Breast epithelium (tissue), 4 donors: ENCODE measurements at regions not wholly inside any gene's neighbourhood (a gene's known extent, or its start where the extent isn't known, plus 50 kb on each side); places are given as distances from the start of the nearest gene placed in this dataset.
A peak's percentile ranks its signal among the peaks of the same experiment; 100 is the strongest.
"Not testable (repeated sequence)": the region's sequence is repeated elsewhere in the genome, so short reads cannot be mapped to it uniquely, and the experiment has no call there.

Experiments used
- DNase-seq, 2 donors: peaks; one replicate each; pipeline ENCODE4 v3.0.0-alpha.2; 2019; ENCODE audit warnings: low spot score in 2 of 2
- H3K27ac ChIP-seq, 2 donors: fragments of 200-600 bp; sonication (generic) in 1 of 2; one replicate each; pipeline ENCODE4 v1.5.1; 2016 to 2019; ENCODE audit warnings: mild to moderate bottlenecking in 1 of 2
- H3K27me3 ChIP-seq, 2 donors: fragments of 200-600 bp; sonication (generic) in 1 of 2; one replicate each; pipeline versions ENCODE4 v1.5.1 to v1.6.0; 2017 to 2019; ENCODE audit warnings: control low read depth in 1 of 2, mild to moderate bottlenecking in 1 of 2
- H3K36me3 ChIP-seq: fragments of 200-600 bp; one replicate; pipeline ENCODE4 v1.5.1; 2019
- H3K4me1 ChIP-seq, 2 donors: fragments of 200-600 bp; sonication (generic); one replicate each; pipeline ENCODE4 v1.5.1; 2016 to 2019; ENCODE audit warnings: control low read depth in 1 of 2
- H3K4me3 ChIP-seq, 3 donors: fragments of 200-600 bp; sonication (generic); 1 replicate in 2 of 3; 2 replicates in 1 of 3; pipeline ENCODE4 v1.5.1; 2016 to 2019; ENCODE audit warnings: mild to moderate bottlenecking in 3 of 3, moderate library complexity in 2 of 3
- H3K9me3 ChIP-seq, 2 donors: fragments of 200-600 bp; sonication (generic) in 1 of 2; one replicate each; pipeline ENCODE4 v1.5.1; 2016 to 2019; ENCODE audit warnings: control low read depth in 1 of 2
- POLR2A ChIP-seq: fragments of 450-650 bp; IDR thresholded peaks from one replicate; pipeline ENCODE4 v1.6.1; 2016; ENCODE audit warnings: antibody characterized with exemption, mild to moderate bottlenecking, moderate library complexity
- POLR2AphosphoS5 ChIP-seq, 3 donors: sonication (generic); formaldehyde crosslinking; IDR thresholded peaks; one replicate each; pipeline ENCODE4 v1.6.1; 2017; ENCODE audit warnings: antibody characterized with exemption in 3 of 3
- intact Hi-C: fragments of 100-400 bp; cut with DNase I; formaldehyde crosslinking; loops from one replicate; pipeline ENCODE4 v1.15.1; 2023; ENCODE audit warnings: low total_unique reads
- TF ChIP-seq, protein P1 (sequence below), 3 donors: fragments of 450-650 bp; IDR thresholded peaks; one replicate each; pipeline ENCODE4 v1.5.1; 2016 to 2017; ENCODE audit warnings: antibody characterized with exemption in 3 of 3, mild to moderate bottlenecking in 3 of 3, moderate library complexity in 3 of 3

DNA sequence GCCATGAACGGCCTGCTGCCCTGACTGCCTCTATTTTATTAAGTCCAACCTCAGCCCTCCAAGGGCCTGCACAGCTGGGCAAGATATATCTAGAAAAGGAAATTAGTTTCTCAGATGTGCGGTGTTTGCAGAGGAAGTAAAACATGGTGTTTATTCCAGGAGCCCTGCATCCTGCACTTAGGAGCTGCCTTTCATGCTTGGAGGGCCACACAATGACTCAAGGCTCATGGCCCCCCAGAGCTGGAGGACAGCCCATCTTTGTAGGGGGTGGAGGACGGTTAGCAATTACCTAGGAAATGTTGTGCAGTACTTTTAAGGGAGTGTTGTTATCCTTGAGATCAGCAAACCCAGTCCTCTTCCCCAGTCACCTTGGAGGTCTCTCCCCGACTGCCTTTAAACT is 80.5 kb downstream of the COPRS start:
- intact Hi-C loops: no loop called here
- Histone ChIP-seq H3K4me3 (no peak overlapping the region), H3K4me1 (no peaks in the 10 kb centered on the region), H3K9me3 (no peaks in the 10 kb centered on the region), H3K27me3 (no peaks in the 10 kb centered on the region), H3K27ac (no peak overlapping the region), H3K36me3 (no peaks in the 10 kb centered on the region)
- no peak for TF ChIP-seq POLR2AphosphoS5 (IDR thresholded peaks at IDR 0.05)
- TF ChIP-seq, protein P1, sequence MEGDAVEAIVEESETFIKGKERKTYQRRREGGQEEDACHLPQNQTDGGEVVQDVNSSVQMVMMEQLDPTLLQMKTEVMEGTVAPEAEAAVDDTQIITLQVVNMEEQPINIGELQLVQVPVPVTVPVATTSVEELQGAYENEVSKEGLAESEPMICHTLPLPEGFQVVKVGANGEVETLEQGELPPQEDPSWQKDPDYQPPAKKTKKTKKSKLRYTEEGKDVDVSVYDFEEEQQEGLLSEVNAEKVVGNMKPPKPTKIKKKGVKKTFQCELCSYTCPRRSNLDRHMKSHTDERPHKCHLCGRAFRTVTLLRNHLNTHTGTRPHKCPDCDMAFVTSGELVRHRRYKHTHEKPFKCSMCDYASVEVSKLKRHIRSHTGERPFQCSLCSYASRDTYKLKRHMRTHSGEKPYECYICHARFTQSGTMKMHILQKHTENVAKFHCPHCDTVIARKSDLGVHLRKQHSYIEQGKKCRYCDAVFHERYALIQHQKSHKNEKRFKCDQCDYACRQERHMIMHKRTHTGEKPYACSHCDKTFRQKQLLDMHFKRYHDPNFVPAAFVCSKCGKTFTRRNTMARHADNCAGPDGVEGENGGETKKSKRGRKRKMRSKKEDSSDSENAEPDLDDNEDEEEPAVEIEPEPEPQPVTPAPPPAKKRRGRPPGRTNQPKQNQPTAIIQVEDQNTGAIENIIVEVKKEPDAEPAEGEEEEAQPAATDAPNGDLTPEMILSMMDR (IDR thresholded peaks at IDR 0.05): no peak
- TF ChIP-seq POLR2A: no peak
- DNase-seq: no peak

DNA sequence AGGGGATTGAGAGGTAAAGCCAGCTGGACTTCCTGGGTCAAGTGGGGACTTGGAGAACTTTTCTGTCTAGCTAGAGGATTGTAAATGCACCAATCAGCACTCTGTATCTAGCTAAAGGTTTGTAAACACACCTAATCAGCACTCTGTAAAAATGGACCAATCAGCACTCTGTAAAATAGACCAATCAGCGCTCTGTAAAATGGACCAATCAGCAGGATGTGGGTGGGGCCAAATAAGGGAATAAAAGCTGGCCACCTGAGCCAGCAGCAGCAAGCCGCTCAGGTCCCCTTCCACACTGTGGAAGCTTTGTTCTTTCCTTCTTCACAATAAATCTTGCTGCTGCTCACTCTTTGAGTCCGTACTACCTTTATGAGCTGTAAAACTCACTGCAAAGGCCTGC is 87.7 kb downstream of the COPRS start:
- H3K4me3 ChIP-seq, DNase-seq, intact Hi-C loops, H3K9me3 ChIP-seq, H3K4me1 ChIP-seq, H3K27me3 ChIP-seq, H3K36me3 ChIP-seq: not testable (repeated sequence)
- peak overlapping the region in 1 of 2 donors; percentile 26 for H3K27ac ChIP-seq

DNA sequence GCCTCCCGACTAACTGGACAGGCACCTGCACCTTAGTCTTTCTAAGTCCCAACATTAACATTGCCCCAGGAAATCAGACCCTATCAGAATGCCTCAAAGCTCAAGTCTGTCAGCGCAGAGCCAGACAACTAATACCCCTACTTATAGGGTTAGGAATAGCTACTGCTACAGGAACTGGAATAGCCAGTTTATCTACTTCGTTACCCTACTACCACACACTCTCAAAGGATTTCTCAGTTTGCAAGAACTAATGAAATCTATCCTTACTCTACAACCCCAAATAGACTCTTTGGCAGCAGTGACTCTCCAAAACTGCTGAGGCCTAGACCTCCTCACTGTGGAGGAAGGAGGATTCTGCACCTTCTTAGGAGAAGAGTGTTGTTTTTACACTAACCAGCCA is 88.5 kb downstream of the COPRS start:
- DNase-seq, H3K36me3 ChIP-seq, H3K27me3 ChIP-seq, H3K9me3 ChIP-seq, intact Hi-C loops, H3K4me1 ChIP-seq, H3K4me3 ChIP-seq: not testable (repeated sequence)
- peak overlapping the region; percentile 12 to 26 for H3K27ac ChIP-seq

DNA sequence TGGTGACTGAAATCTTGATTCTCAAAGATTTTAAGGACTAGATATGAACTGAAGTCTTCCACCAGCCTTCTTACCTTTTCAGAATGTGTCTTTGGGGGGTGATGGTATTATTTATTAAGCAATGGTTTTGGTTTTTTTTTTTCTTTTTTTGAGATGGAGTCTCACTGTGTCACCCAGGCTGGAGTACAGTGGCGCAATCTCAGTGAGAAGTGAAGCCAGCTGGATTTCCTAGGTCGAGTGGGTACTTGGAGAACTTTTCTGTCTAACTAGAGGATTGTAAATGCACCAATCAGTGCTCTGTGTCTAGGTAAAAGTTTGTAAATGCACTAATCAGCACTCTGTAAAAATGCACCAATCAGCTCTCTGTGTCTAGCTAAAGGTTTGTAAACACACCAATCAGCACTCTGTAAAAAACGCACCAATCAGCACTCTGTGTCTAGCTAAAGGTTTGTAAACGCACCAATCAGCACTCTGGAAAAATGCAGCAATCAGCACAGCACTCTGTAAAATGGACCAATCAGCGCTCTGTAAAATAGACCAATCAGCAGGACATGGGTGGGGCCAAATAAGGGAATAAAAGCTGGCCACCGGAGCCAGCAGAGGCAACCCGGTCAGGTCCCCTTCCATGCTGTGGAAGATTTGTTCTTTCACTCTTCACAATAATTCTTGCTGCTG is 97.1 kb downstream of the COPRS start:
- H3K9me3 ChIP-seq, H3K36me3 ChIP-seq, H3K4me3 ChIP-seq, intact Hi-C loops, DNase-seq, H3K4me1 ChIP-seq, H3K27ac ChIP-seq, H3K27me3 ChIP-seq: not testable (repeated sequence)

DNA sequence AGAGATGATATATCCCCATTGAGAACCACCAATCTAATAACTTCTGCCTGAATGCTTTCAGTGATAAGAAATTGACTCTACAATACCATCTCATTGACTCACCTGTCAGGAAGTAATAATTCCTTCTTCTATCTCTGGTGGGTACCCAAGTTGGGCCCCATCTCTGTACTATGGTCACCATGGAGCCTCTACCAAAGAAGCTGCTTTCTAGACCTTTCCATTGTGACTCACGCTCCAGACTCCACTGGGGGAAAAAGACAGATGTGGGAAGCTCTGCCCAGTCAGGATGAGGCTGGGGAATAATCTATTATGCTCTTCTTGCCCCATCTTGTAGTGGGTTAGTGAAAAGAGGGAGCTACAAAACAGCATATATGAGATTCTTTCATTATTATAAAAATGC is 100.4 kb downstream of the COPRS start:
- Histone ChIP-seq H3K27me3 (no peaks in the 10 kb centered on the region), H3K27ac (no peak overlapping the region), H3K4me3 (no peak overlapping the region), H3K36me3 (no peaks in the 10 kb centered on the region), H3K4me1 (no peaks in the 10 kb centered on the region), H3K9me3 (peaks cover 0 to 4% of the 10 kb centered on the region in 2 donors)
- DNase-seq: no peak
- intact Hi-C loops: no loop called here
- no peak for TF ChIP-seq POLR2A
- TF ChIP-seq, protein P1 (IDR thresholded peaks at IDR 0.05): no peak
- TF ChIP-seq POLR2AphosphoS5 (IDR thresholded peaks at IDR 0.05): no peak

DNA sequence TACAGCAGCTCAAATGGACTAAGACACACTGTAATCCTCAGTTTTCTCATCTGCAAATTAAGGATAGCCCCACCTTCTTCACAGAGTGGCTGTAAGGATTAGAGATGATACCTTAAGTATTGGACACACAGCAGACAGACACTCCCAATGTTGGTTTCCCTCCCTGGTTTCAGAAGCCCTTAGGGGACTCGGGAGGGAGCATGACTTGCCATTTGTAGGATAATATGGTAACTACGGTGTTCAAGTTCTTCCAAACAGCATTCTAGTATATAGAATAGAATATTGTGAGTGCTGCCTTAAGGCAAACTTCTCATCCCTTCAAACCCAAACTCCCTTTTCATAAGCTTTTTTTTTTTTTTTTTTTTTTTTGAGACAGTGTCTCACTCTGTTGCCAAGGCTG is 101.9 kb downstream of the COPRS start:
- peaks cover 0 to 1% of the 10 kb centered on the region in 2 donors for H3K9me3 ChIP-seq
- H3K4me1 ChIP-seq: no peaks in the 10 kb centered on the region
- no peak overlapping the region for H3K4me3 ChIP-seq
- TF ChIP-seq, protein P1 (IDR thresholded peaks at IDR 0.05): no peak
- TF ChIP-seq POLR2A (no peak), POLR2AphosphoS5 (IDR thresholded peaks at IDR 0.05) (no peak)
- intact Hi-C loops: no loop called here
- H3K27me3 ChIP-seq: no peaks in the 10 kb centered on the region
- no peak for DNase-seq
- H3K27ac ChIP-seq: no peak overlapping the region
- no peaks in the 10 kb centered on the region for H3K36me3 ChIP-seq
